Natural killer cell (primary cell): ENCODE measurements at regions not wholly inside any gene's neighbourhood (a gene's known extent, or its start where the extent isn't known, plus 50 kb on each side); places are given as distances from the start of the nearest gene placed in this dataset.
A peak's percentile ranks its signal among the peaks of the same experiment; 100 is the strongest.

ENCODE experiments used
- ATAC-seq, 3 donors: fragments of 150-1000 bp in 2 of 3; fragments of 200-7000 bp in 1 of 3; cut with Tn5 transposase; 1 replicate in 1 of 3; 2 replicates in 2 of 3; pipeline ENCODE4 v1.10.0; 2021; ENCODE audit warnings: mild to moderate bottlenecking in 2 of 3, moderate library complexity in 2 of 3
- DNase-seq, 2 donors: peaks; one replicate each; pipeline versions ENCODE4 v3.0.0 to v3.0.0-alpha.2; 2013 to 2021; ENCODE audit warnings: mixed read lengths in 1 of 2
- H3K27ac ChIP-seq: one replicate; pipeline ENCODE4 v1.5.1; 2013; ENCODE audit warnings: mild to moderate bottlenecking, low read length
- H3K27me3 ChIP-seq: one replicate; pipeline ENCODE4 v1.6.1; 2013; ENCODE audit warnings: low read length; ENCODE audit not compliant: control insufficient read depth, insufficient read depth
- H3K36me3 ChIP-seq: one replicate; pipeline ENCODE4 v1.6.1; 2013; ENCODE audit warnings: low read length; ENCODE audit not compliant: control insufficient read depth, insufficient read depth
- H3K4me1 ChIP-seq: one replicate; pipeline ENCODE4 v1.6.1; 2013; ENCODE audit warnings: low read length; ENCODE audit not compliant: control insufficient read depth, insufficient read depth
- H3K4me3 ChIP-seq: one replicate; pipeline ENCODE4 v1.5.1; 2013; ENCODE audit warnings: low read length
- H3K9me3 ChIP-seq: one replicate; pipeline ENCODE4 v1.6.1; 2013; ENCODE audit warnings: low read length; ENCODE audit not compliant: control insufficient read depth, insufficient read depth
- H3K27ac Mint-ChIP-seq, 2 donors: one replicate each; pipeline ENCODE4 v1.8.0; 2022; ENCODE audit warnings: mild to moderate bottlenecking in 2 of 2, mixed read lengths in 2 of 2, moderate library complexity in 1 of 2
- H3K27me3 Mint-ChIP-seq, 2 donors: one replicate each; pipeline ENCODE4 v1.8.0; 2022; ENCODE audit warnings: low read depth in 2 of 2, mixed read lengths in 2 of 2
- H3K36me3 Mint-ChIP-seq: one replicate; pipeline ENCODE4 v1.8.0; 2022; ENCODE audit warnings: mixed read lengths
- H3K4me1 Mint-ChIP-seq, 2 donors: one replicate each; pipeline ENCODE4 v1.8.0; 2022; ENCODE audit warnings: mixed read lengths in 2 of 2
- H3K4me3 Mint-ChIP-seq: one replicate; pipeline ENCODE4 v1.8.0; 2022; ENCODE audit warnings: mild to moderate bottlenecking, moderate library complexity, mixed read lengths
- H3K9me3 Mint-ChIP-seq, 2 donors: one replicate each; pipeline ENCODE4 v1.8.0; 2022; ENCODE audit warnings: mixed read lengths in 2 of 2
- CTCF ChIP-seq: fragments of 200-600 bp; IDR thresholded peaks from one replicate; pipeline ENCODE4 v1.8.0; 2022; ENCODE audit warnings: antibody characterized with exemption
- WGBS: methylation state at CpG from one replicate; pipeline ENCODE4 v1.1.7; 2013; ENCODE audit warnings: missing lambda C conversion rate; ENCODE audit not compliant: insufficient coverage; 5-methylcytosine and 5-hydroxymethylcytosine counted together
- intact Hi-C: fragments of 100-400 bp; cut with micrococcal nuclease; formaldehyde crosslinking; loops from one replicate; pipeline ENCODE4 v1.14.2; 2022

GRCh38 chr9:105151686-105151995 is 92.8 kb upstream of the SLC44A1 start:
- intact Hi-C loops = no loop called here
- no peaks in the 10 kb centered on the region for H3K4me1 ChIP-seq
- no peaks in the 10 kb centered on the region for H3K36me3 ChIP-seq
- WGBS = no CpG with 5 or more reads among the region's 3 CpGs
- H3K27ac ChIP-seq = no peak overlapping the region
- H3K4me3 ChIP-seq = no peak overlapping the region
- no peaks in the 10 kb centered on the region for H3K27me3 ChIP-seq
- Mint-ChIP-seq H3K9me3 (no peaks in the 10 kb centered on the region), H3K4me1 (peaks cover 9 to 15% of the 10 kb centered on the region in 2 donors), H3K27me3 (peaks cover 2 to 6% of the 10 kb centered on the region in 2 donors), H3K27ac (no peak overlapping the region), H3K36me3 (no peaks in the 10 kb centered on the region), H3K4me3 (no peak overlapping the region)
- ATAC-seq (peak in 2 of 3 donors; percentile 63 to 70), DNase-seq (no peak)
- TF ChIP-seq CTCF = no peak
- no peaks in the 10 kb centered on the region for H3K9me3 ChIP-seq

GRCh38 chr9:105154723-105155191 is 89.7 kb upstream of the SLC44A1 start:
- no peaks in the 10 kb centered on the region for H3K4me1 ChIP-seq
- Mint-ChIP-seq H3K27me3 (peaks cover 6% of the 10 kb centered on the region in 2 donors), H3K4me3 (no peak overlapping the region), H3K27ac (no peak overlapping the region), H3K9me3 (no peaks in the 10 kb centered on the region), H3K36me3 (no peaks in the 10 kb centered on the region), H3K4me1 (peaks cover 9 to 15% of the 10 kb centered on the region in 2 donors)
- no peak overlapping the region for H3K27ac ChIP-seq
- no peaks in the 10 kb centered on the region for H3K9me3 ChIP-seq
- TF ChIP-seq CTCF = no peak
- no peak overlapping the region for H3K4me3 ChIP-seq
- no peak for ATAC-seq
- intact Hi-C loops = no loop called here
- no peaks in the 10 kb centered on the region for H3K27me3 ChIP-seq
- DNase-seq = no peak
- 82% methylated on average over 1 of the region's 2 CpGs for WGBS
- no peaks in the 10 kb centered on the region for H3K36me3 ChIP-seq

GRCh38 chr9:105157171-105157583 is 87.3 kb upstream of the SLC44A1 start:
- peaks cover 6% of the 10 kb centered on the region in 2 donors for H3K27me3 Mint-ChIP-seq
- no peak overlapping the region for H3K4me3 ChIP-seq
- H3K27me3 ChIP-seq = no peaks in the 10 kb centered on the region
- no peak overlapping the region for H3K27ac ChIP-seq
- DNase-seq (peak; percentile 15 to 63), ATAC-seq (peak; percentile 46 to 76 (median 67))
- no peaks in the 10 kb centered on the region for H3K9me3 ChIP-seq
- peak; percentile 45 for TF ChIP-seq CTCF
- no peaks in the 10 kb centered on the region for H3K9me3 Mint-ChIP-seq
- intact Hi-C loops = loop anchor here (1.0 to 2.0 kb wide), 3 partner anchors 230 to 294 kb away; no protein-coding TSS in a partner anchor
- H3K27ac Mint-ChIP-seq = no peak overlapping the region
- H3K4me1 ChIP-seq = no peaks in the 10 kb centered on the region
- no peaks in the 10 kb centered on the region for H3K36me3 Mint-ChIP-seq
- H3K36me3 ChIP-seq = no peaks in the 10 kb centered on the region
- 11% methylated on average over 4 of the region's 4 CpGs for WGBS
- no peak overlapping the region for H3K4me3 Mint-ChIP-seq
- H3K4me1 Mint-ChIP-seq = peaks cover 0 to under 1% of the 10 kb centered on the region in 2 donors

- intact Hi-C loops = no loop called here
- peaks cover 6% of the 10 kb centered on the region in 2 donors for H3K27me3 Mint-ChIP-seq
- no peak overlapping the region for H3K27ac Mint-ChIP-seq
- no peaks in the 10 kb centered on the region for H3K36me3 Mint-ChIP-seq
- TF ChIP-seq CTCF = no peak
- no peaks in the 10 kb centered on the region for H3K4me1 ChIP-seq
- no peak overlapping the region for H3K27ac ChIP-seq
- H3K9me3 Mint-ChIP-seq = no peaks in the 10 kb centered on the region
- no peaks in the 10 kb centered on the region for H3K9me3 ChIP-seq
- no peak overlapping the region for H3K4me3 ChIP-seq
- no peaks in the 10 kb centered on the region for H3K4me1 Mint-ChIP-seq
- DNase-seq (no peak), ATAC-seq (no peak)
- H3K4me3 Mint-ChIP-seq = no peak overlapping the region
- WGBS = 92% methylated on average over 12 of the region's 12 CpGs
- no peaks in the 10 kb centered on the region for H3K36me3 ChIP-seq
- no peaks in the 10 kb centered on the region for H3K27me3 ChIP-seq
Measured at GRCh38 chr9:105158020-105158419, 86.4 kb upstream of the SLC44A1 start.
